Ectodermal cell (in vitro differentiated cells): ENCODE measurements at regions not wholly inside any gene's neighbourhood (a gene's known extent, or its start where the extent isn't known, plus 50 kb on each side); places are given as distances from the start of the nearest gene placed in this dataset.
A peak's percentile ranks its signal among the peaks of the same experiment; 100 is the strongest.

Source experiments
- H3K27ac ChIP-seq: 2 replicates; pipeline ENCODE4 v1.7.0; 2013; ENCODE audit warnings: mild to moderate bottlenecking, low read depth, low read length; ENCODE audit not compliant: insufficient read depth, poor library complexity, severe bottlenecking
- H3K27me3 ChIP-seq: 2 replicates; pipeline ENCODE4 v1.7.0; 2013; ENCODE audit warnings: mild to moderate bottlenecking, low read length; ENCODE audit not compliant: insufficient read depth, control insufficient read depth, poor library complexity, severe bottlenecking
- H3K36me3 ChIP-seq: one replicate; pipeline ENCODE4 v1.7.0; 2013; ENCODE audit warnings: low read length; ENCODE audit not compliant: control insufficient read depth, insufficient read depth
- H3K4me1 ChIP-seq: one replicate; pipeline ENCODE4 v1.7.0; 2013; ENCODE audit warnings: low read length; ENCODE audit not compliant: control insufficient read depth, insufficient read depth
- H3K4me3 ChIP-seq: 2 replicates; pipeline ENCODE4 v1.7.0; 2013; ENCODE audit warnings: low read depth, low read length, control low read depth; ENCODE audit not compliant: insufficient read depth
- H3K9me3 ChIP-seq: 2 replicates; pipeline ENCODE4 v1.7.0; 2013; ENCODE audit warnings: mild to moderate bottlenecking, low read length, moderate library complexity; ENCODE audit not compliant: control insufficient read depth
- WGBS, 2 experiments: methylation state at CpG; one replicate each; pipeline ENCODE4 v1.1.7; 2013; ENCODE audit warnings: missing lambda C conversion rate in 2 of 2; 5-methylcytosine and 5-hydroxymethylcytosine counted together

- H3K36me3 ChIP-seq = no peaks in the 10 kb centered on the region
- no peak overlapping the region for H3K4me3 ChIP-seq
- H3K4me1 ChIP-seq = peaks cover 29% of the 10 kb centered on the region
- peaks cover 4% of the 10 kb centered on the region for H3K27me3 ChIP-seq
- no peaks in the 10 kb centered on the region for H3K9me3 ChIP-seq
- H3K27ac ChIP-seq = no peak overlapping the region
- WGBS, 2 experiments = 93 to 94% methylated on average over 6 to 7 of the region's 7 CpGs
Measured at GRCh38 chr20:56956534-56956933, 309.9 kb downstream of the BMP7 start.

GRCh38 chr20:56957737-56958553 is 308.5 kb downstream of the BMP7 start:
- 65 to 69% methylated on average over 34 of the region's 34 CpGs for WGBS, 2 experiments
- Histone ChIP-seq H3K27ac (peak overlapping the region; percentile 53), H3K27me3 (peaks cover 4% of the 10 kb centered on the region), H3K4me3 (no peak overlapping the region), H3K36me3 (no peaks in the 10 kb centered on the region), H3K9me3 (no peaks in the 10 kb centered on the region), H3K4me1 (peaks cover 29% of the 10 kb centered on the region)

GRCh38 chr20:56964901-56965300 is 301.5 kb downstream of the BMP7 start:
- Histone ChIP-seq H3K4me1 (peaks cover 6% of the 10 kb centered on the region), H3K9me3 (no peaks in the 10 kb centered on the region), H3K4me3 (no peak overlapping the region), H3K36me3 (no peaks in the 10 kb centered on the region), H3K27ac (no peak overlapping the region), H3K27me3 (no peaks in the 10 kb centered on the region)
- 40 to 73% methylated on average over 2 of the region's 2 CpGs for WGBS, 2 experiments

DNA sequence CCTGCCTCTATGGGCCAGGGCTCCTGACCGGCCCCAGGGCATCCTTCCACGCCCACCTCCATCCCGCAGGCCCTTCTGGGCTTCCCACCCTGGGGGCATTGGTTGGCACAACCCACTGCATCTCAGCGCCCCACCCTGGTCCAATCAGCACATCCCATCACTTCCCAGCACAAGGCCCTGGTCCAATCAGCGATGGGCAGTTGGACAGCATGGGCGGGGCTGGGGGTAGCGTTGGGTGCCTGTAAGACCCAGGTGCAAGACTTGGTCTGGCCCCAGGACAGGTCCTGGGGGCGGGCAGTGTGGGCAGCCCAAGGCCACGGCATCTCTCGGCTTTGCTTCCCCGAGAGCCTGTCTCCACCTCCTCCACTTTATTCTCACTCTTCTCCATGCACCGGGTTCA is 298.5 kb downstream of the BMP7 start:
- Histone ChIP-seq H3K27me3 (peaks cover 5% of the 10 kb centered on the region), H3K36me3 (no peaks in the 10 kb centered on the region), H3K4me1 (no peaks in the 10 kb centered on the region), H3K27ac (no peak overlapping the region), H3K4me3 (no peak overlapping the region), H3K9me3 (no peaks in the 10 kb centered on the region)
- whole genome bisulfite sequencing, 2 experiments = 86 to 90% methylated on average over 12 of the region's 12 CpGs

DNA sequence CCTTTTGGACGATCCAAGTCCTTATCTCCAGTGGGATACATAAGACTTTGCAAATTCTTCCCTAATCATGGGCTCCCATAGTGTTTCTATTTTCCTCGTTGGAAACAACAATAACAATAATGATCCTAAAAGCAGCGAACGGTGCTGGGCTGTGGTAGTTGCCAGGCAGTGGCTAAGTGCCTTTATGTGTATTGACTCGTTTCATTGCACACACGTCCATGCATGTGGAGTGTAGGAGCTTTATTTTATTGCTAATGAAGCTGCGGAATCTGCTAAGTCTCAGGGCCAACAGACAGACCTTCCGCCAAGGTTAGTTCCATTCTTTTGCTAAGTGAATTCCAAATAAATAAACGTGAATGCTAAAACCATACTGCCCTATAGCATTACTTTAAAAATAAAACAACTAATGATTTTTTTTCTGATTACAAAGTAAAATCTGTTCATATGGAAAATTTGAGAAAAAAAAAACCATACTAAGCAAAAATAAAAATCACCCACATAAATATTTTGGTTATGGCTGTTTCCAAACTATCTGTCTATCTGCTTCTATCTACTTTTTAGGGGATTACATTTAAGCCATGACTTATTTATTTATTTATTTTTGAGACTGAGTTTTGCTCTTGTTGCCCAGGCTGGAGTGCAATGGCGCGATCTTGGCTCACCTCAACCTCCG is 297.9 kb downstream of the BMP7 start:
- no peaks in the 10 kb centered on the region for H3K36me3 ChIP-seq
- peaks cover 11% of the 10 kb centered on the region for H3K27me3 ChIP-seq
- H3K27ac ChIP-seq = no peak overlapping the region
- H3K4me1 ChIP-seq = no peaks in the 10 kb centered on the region
- no peaks in the 10 kb centered on the region for H3K9me3 ChIP-seq
- WGBS, 2 experiments = 70 to 71% methylated on average over 11 to 12 of the region's 12 CpGs
- no peak overlapping the region for H3K4me3 ChIP-seq

DNA sequence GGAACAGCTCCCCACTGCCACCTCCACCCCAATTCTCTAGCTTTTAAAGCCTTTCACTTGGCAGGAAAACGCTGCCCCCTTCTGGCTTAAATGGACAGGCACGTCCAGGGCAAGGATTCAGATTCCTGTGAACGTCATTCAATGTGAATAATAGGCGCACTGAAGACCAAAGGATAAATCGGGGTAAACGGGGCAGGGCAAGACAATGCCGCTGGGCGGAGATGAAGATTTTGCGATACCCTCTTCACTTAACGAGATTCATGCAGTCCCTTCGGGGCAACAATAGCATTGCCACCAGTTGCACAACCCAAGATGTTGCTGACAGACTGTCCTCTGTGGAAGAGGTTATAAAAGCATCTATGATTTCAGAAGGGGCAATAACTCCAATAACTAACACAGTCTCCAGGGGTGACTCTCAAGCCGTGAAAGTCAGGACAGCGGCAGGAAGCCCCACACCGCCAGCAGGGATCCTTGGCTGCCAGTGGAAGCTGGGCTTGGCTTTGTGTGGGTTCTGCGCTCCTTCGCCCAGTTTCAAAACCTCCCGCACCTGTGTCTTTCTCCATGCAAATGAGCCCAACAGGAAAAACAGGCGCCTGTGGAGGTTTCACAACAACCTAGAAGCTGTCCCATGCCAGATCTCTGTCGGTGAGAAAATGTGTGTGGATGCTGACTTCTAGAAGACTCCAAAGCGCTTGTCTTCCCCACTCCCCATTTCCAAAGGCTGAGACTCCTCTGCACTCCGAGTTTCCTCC is 291.8 kb downstream of the BMP7 start:
- no peak overlapping the region for H3K4me3 ChIP-seq
- 20 to 25% methylated on average over 20 to 21 of the region's 21 CpGs for WGBS, 2 experiments
- no peaks in the 10 kb centered on the region for H3K36me3 ChIP-seq
- H3K9me3 ChIP-seq = no peaks in the 10 kb centered on the region
- no peak overlapping the region for H3K27ac ChIP-seq
- peaks cover 12% of the 10 kb centered on the region for H3K4me1 ChIP-seq
- H3K27me3 ChIP-seq = peaks cover 36% of the 10 kb centered on the region

GRCh38 chr20:56975838-56976237 is 290.6 kb downstream of the BMP7 start:
- Histone ChIP-seq H3K27me3 (peaks cover 36% of the 10 kb centered on the region), H3K9me3 (no peaks in the 10 kb centered on the region), H3K4me1 (peaks cover 12% of the 10 kb centered on the region), H3K4me3 (no peak overlapping the region), H3K36me3 (no peaks in the 10 kb centered on the region), H3K27ac (no peak overlapping the region)
- 91 to 95% methylated on average over 2 of the region's 2 CpGs for WGBS, 2 experiments

GRCh38 chr20:56976336-56976735 is 290.1 kb downstream of the BMP7 start:
- Histone ChIP-seq H3K4me1 (peaks cover 12% of the 10 kb centered on the region), H3K27me3 (peaks cover 33% of the 10 kb centered on the region), H3K36me3 (no peaks in the 10 kb centered on the region), H3K9me3 (no peaks in the 10 kb centered on the region), H3K4me3 (no peak overlapping the region), H3K27ac (no peak overlapping the region)
- 88 to 89% methylated on average over 10 of the region's 10 CpGs for WGBS, 2 experiments

DNA sequence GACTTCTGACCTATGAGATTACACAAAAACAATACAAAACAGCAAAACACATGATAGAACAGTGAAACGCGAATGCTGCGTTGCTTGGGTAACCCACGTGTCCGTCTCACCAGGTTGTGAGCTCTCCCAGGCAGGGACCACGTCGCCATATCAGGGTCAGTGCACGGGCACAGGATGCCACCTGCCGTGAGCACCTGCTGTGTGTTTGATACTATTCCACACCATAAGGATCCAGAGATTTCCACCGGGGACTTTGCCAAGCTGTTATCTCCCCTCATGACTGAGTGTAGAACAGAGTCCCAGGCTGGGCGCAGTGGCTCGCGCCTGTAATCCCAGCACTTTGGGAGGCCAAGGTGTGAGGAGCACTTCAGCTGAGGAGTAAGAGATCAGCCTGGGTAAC is 288.0 kb downstream of the BMP7 start:
- Histone ChIP-seq H3K36me3 (no peaks in the 10 kb centered on the region), H3K4me1 (peaks cover 12% of the 10 kb centered on the region), H3K27me3 (peaks cover 25% of the 10 kb centered on the region), H3K9me3 (no peaks in the 10 kb centered on the region), H3K27ac (no peak overlapping the region), H3K4me3 (no peak overlapping the region)
- WGBS, 2 experiments = 89 to 91% methylated on average over 13 of the region's 13 CpGs

DNA sequence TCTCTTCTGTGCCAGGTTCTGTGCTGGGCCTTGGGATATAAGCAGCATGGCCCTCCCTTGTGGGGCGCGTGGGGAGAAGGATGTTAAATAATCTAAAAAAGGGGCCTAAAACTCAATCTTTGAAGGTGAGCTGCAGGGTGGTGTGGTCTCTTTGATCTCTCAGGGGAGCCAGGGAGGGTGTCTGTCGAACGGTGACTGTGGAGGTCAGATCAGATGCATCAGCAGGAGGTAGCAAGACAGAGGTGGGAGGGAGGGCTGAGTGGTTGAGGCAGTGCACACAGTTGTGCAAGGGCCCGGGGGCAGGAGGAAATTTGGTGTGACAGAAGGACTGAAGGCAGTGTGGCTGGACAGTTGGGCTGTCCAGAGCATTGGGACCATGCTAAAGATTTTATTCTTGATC is 287.3 kb downstream of the BMP7 start:
- Histone ChIP-seq H3K4me1 (peaks cover 10% of the 10 kb centered on the region), H3K27ac (no peak overlapping the region), H3K9me3 (no peaks in the 10 kb centered on the region), H3K4me3 (no peak overlapping the region), H3K27me3 (peaks cover 19% of the 10 kb centered on the region), H3K36me3 (no peaks in the 10 kb centered on the region)
- 84 to 85% methylated on average over 5 of the region's 5 CpGs for WGBS, 2 experiments
